Right lobe of liver (tissue), 6 donors: ENCODE measurements at regions not wholly inside any gene's neighbourhood (a gene's known extent, or its start where the extent isn't known, plus 50 kb on each side); places are given as distances from the start of the nearest gene placed in this dataset.

ENCODE experiments used
- ATAC-seq, 4 donors: fragments of 200-7000 bp; cut with Tn5 transposase; one replicate each; pipeline ENCODE4 v1.9.1; 2020; ENCODE audit warnings: mild to moderate bottlenecking in 4 of 4, moderate library complexity in 4 of 4
- DNase-seq, 3 donors: peaks; one replicate each; pipeline ENCODE4 v3.0.0-alpha.2; 2020
- H3K27ac ChIP-seq, 3 donors: fragments of 200-600 bp; one replicate each; pipeline ENCODE4 v1.8.0; 2022
- H3K27me3 ChIP-seq, 2 donors: fragments of 200-600 bp; one replicate each; pipeline ENCODE4 v1.8.0; 2022
- H3K36me3 ChIP-seq, 4 donors: fragments of 200-600 bp; sonication (generic) in 1 of 4; one replicate each; pipeline versions ENCODE4 v1.5.1 to v1.8.0; 2017 to 2022; ENCODE audit warnings: control low read depth in 1 of 4
- H3K4me1 ChIP-seq, 4 donors: fragments of 200-600 bp; sonication (generic) in 1 of 4; one replicate each; pipeline versions ENCODE4 v1.5.1 to v1.8.0; 2017 to 2022; ENCODE audit warnings: control low read depth in 1 of 4
- H3K4me3 ChIP-seq, 3 donors: fragments of 200-600 bp; one replicate each; pipeline ENCODE4 v1.8.0; 2022
- H3K9me3 ChIP-seq, 4 donors: fragments of 200-600 bp; sonication (generic) in 1 of 4; one replicate each; pipeline versions ENCODE4 v1.5.1 to v1.8.0; 2017 to 2022; ENCODE audit warnings: control low read depth in 1 of 4
- POLR2A ChIP-seq: fragments of 450-650 bp; IDR thresholded peaks from one replicate; pipeline ENCODE4 v1.6.1; 2017; ENCODE audit warnings: antibody characterized with exemption, mild to moderate bottlenecking
- WGBS: methylation state at CpG from one replicate; pipeline ENCODE4 v1.1.6; 2018; ENCODE audit warnings: low coverage, low lambda C conversion rate; ENCODE audit not compliant: insufficient coverage; ENCODE audit errors: missing lambda C conversion rate; 5-methylcytosine and 5-hydroxymethylcytosine counted together
- intact Hi-C, 2 donors: fragments of 100-400 bp; cut with DNase I; formaldehyde crosslinking; loops; one replicate each; pipeline versions ENCODE4 v1.11.2 to v1.14.1; 2022
- TF ChIP-seq, protein P1 (sequence below), 4 donors: fragments of 200-600 bp in 3 of 4; fragments of 450-650 bp in 1 of 4; IDR thresholded peaks; one replicate each; pipeline versions ENCODE4 v1.5.1 to v1.8.0; 2016 to 2022; ENCODE audit warnings: antibody characterized with exemption in 4 of 4, mild to moderate bottlenecking in 2 of 4
- donor health status: DM: no; HTN: yes; CAD: no.
- donor health status: DM: no; HTN: no; CAD: no.
- donor health status: DM: no; HTN: no; CAD: no.
- donor health status: DM: no; HTN: yes; CAD: no.
- donor health status: DM: no; HTN: yes; CAD: no.

- Histone ChIP-seq H3K4me1 (no peaks in the 10 kb centered on the region), H3K27ac (no peak overlapping the region), H3K27me3 (no peaks in the 10 kb centered on the region), H3K36me3 (no peaks in the 10 kb centered on the region), H3K9me3 (no peaks in the 10 kb centered on the region), H3K4me3 (no peak overlapping the region)
- no peak for TF ChIP-seq POLR2A
- TF ChIP-seq, protein P1, sequence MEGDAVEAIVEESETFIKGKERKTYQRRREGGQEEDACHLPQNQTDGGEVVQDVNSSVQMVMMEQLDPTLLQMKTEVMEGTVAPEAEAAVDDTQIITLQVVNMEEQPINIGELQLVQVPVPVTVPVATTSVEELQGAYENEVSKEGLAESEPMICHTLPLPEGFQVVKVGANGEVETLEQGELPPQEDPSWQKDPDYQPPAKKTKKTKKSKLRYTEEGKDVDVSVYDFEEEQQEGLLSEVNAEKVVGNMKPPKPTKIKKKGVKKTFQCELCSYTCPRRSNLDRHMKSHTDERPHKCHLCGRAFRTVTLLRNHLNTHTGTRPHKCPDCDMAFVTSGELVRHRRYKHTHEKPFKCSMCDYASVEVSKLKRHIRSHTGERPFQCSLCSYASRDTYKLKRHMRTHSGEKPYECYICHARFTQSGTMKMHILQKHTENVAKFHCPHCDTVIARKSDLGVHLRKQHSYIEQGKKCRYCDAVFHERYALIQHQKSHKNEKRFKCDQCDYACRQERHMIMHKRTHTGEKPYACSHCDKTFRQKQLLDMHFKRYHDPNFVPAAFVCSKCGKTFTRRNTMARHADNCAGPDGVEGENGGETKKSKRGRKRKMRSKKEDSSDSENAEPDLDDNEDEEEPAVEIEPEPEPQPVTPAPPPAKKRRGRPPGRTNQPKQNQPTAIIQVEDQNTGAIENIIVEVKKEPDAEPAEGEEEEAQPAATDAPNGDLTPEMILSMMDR (IDR thresholded peaks at IDR 0.05) = no peak
- intact Hi-C loops = no loop called here
- ATAC-seq = no peak
- no peak for DNase-seq
Measured at GRCh38 chr2:150909090-150909489, 352.6 kb downstream of the RBM43 start.

- ATAC-seq = no peak
- intact Hi-C loops = no loop called here
Measured at GRCh38 chr2:150907466-150907865, 354.2 kb downstream of the RBM43 start.

GRCh38 chr2:150903461-150903860, 358.2 kb downstream of the RBM43 start:
- Histone ChIP-seq H3K9me3 (no peaks in the 10 kb centered on the region), H3K4me3 (no peak overlapping the region), H3K27ac (no peak overlapping the region), H3K36me3 (no peaks in the 10 kb centered on the region), H3K4me1 (no peaks in the 10 kb centered on the region), H3K27me3 (no peaks in the 10 kb centered on the region)
- TF ChIP-seq POLR2A = no peak
- TF ChIP-seq, protein P1 (IDR thresholded peaks at IDR 0.05) = no peak
- ATAC-seq (no peak), DNase-seq (no peak)
- 91% methylated on average over 3 of the region's 3 CpGs for WGBS
- intact Hi-C loops = no loop called here

More at GRCh38 chr2:150907466-150907865, 354.2 kb downstream of the RBM43 start:
- TF ChIP-seq POLR2A = no peak
- TF ChIP-seq, protein P1 (IDR thresholded peaks at IDR 0.05) = no peak
- H3K9me3 ChIP-seq = no peaks in the 10 kb centered on the region
- DNase-seq = no peak
- H3K27ac ChIP-seq = no peak overlapping the region
- H3K27me3 ChIP-seq = no peaks in the 10 kb centered on the region
- 42% methylated on average over 3 of the region's 4 CpGs for WGBS
- no peaks in the 10 kb centered on the region for H3K4me1 ChIP-seq
- no peak overlapping the region for H3K4me3 ChIP-seq
- no peaks in the 10 kb centered on the region for H3K36me3 ChIP-seq

GRCh38 chr2:150903055-150903454, 358.6 kb downstream of the RBM43 start:
- DNase-seq = no peak
- H3K9me3 ChIP-seq = no peaks in the 10 kb centered on the region
- WGBS = 20% methylated on average over 1 of the region's 1 CpG
- no peaks in the 10 kb centered on the region for H3K36me3 ChIP-seq
- TF ChIP-seq, protein P1 (IDR thresholded peaks at IDR 0.05) = no peak
- no peak for TF ChIP-seq POLR2A
- intact Hi-C loops = no loop called here
- ATAC-seq = no peak
- H3K27me3 ChIP-seq = no peaks in the 10 kb centered on the region
- no peak overlapping the region for H3K27ac ChIP-seq
- no peaks in the 10 kb centered on the region for H3K4me1 ChIP-seq
- no peak overlapping the region for H3K4me3 ChIP-seq

GRCh38 chr2:150900913-150901312, 360.8 kb downstream of the RBM43 start:
- intact Hi-C loops = no loop called here
- H3K4me1 ChIP-seq = no peaks in the 10 kb centered on the region
- no peak overlapping the region for H3K27ac ChIP-seq
- no peaks in the 10 kb centered on the region for H3K9me3 ChIP-seq
- 25% methylated on average over 1 of the region's 1 CpG for WGBS
- H3K4me3 ChIP-seq = no peak overlapping the region
- no peak for ATAC-seq
- TF ChIP-seq, protein P1 (IDR thresholded peaks at IDR 0.05) = no peak
- TF ChIP-seq POLR2A = no peak
- H3K36me3 ChIP-seq = no peaks in the 10 kb centered on the region
- H3K27me3 ChIP-seq = no peaks in the 10 kb centered on the region
- no peak for DNase-seq
